ENCODE measurements at regions not wholly inside any gene's neighbourhood (a gene's known extent, or its start where the extent isn't known, plus 50 kb on each side); places are given as distances from the start of the nearest gene placed in this dataset.

DNA sequence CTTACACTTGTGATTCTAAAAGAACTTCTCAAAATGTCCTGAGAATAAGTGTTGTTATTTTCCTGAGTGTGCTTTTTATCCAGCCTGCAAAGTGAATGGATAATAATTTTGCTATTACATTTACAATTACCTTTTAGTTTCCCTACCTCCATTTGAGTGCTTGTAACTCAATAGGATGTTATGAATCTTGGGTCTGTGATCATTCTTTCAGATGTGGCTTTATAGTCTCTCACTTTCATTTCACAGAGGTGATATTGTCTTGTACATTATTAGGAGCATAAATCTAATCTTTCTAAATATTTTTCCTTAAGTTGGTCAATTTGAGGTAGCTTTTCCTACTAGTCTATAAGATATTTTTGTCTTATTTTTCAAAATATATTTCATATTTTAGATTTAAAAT, 386.3 kb upstream of the EPHA6 start:
- TF ChIP-seq, protein P1, sequence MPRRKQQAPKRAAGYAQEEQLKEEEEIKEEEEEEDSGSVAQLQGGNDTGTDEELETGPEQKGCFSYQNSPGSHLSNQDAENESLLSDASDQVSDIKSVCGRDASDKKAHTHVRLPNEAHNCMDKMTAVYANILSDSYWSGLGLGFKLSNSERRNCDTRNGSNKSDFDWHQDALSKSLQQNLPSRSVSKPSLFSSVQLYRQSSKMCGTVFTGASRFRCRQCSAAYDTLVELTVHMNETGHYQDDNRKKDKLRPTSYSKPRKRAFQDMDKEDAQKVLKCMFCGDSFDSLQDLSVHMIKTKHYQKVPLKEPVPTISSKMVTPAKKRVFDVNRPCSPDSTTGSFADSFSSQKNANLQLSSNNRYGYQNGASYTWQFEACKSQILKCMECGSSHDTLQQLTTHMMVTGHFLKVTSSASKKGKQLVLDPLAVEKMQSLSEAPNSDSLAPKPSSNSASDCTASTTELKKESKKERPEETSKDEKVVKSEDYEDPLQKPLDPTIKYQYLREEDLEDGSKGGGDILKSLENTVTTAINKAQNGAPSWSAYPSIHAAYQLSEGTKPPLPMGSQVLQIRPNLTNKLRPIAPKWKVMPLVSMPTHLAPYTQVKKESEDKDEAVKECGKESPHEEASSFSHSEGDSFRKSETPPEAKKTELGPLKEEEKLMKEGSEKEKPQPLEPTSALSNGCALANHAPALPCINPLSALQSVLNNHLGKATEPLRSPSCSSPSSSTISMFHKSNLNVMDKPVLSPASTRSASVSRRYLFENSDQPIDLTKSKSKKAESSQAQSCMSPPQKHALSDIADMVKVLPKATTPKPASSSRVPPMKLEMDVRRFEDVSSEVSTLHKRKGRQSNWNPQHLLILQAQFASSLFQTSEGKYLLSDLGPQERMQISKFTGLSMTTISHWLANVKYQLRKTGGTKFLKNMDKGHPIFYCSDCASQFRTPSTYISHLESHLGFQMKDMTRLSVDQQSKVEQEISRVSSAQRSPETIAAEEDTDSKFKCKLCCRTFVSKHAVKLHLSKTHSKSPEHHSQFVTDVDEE (CRISPR knock-in tag; IDR thresholded peaks at IDR 0.05), result no peak
- TF ChIP-seq ARNTL (CRISPR knock-in tag; IDR thresholded peaks at IDR 0.05; ENCODE audit: borderline replicate concordance, low read depth), result no peak
- TF ChIP-seq BACH2 (CRISPR knock-in tag; IDR thresholded peaks at IDR 0.05; ENCODE audit: borderline replicate concordance), result no peak
- TF ChIP-seq ISL1 (CRISPR knock-in tag; IDR thresholded peaks at IDR 0.05), result no peak
- no peak for TF ChIP-seq OSR1 (CRISPR knock-in tag; IDR thresholded peaks at IDR 0.05)
- TF ChIP-seq, protein P2, sequence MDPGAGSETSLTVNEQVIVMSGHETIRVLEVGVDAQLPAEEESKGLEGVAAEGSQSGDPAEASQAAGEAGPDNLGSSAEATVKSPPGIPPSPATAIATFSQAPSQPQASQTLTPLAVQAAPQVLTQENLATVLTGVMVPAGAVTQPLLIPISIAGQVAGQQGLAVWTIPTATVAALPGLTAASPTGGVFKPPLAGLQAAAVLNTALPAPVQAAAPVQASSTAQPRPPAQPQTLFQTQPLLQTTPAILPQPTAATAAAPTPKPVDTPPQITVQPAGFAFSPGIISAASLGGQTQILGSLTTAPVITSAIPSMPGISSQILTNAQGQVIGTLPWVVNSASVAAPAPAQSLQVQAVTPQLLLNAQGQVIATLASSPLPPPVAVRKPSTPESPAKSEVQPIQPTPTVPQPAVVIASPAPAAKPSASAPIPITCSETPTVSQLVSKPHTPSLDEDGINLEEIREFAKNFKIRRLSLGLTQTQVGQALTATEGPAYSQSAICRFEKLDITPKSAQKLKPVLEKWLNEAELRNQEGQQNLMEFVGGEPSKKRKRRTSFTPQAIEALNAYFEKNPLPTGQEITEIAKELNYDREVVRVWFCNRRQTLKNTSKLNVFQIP (CRISPR knock-in tag; IDR thresholded peaks at IDR 0.05; ENCODE audit: borderline replicate concordance, low read depth), result no peak
- TF ChIP-seq, protein P3, sequence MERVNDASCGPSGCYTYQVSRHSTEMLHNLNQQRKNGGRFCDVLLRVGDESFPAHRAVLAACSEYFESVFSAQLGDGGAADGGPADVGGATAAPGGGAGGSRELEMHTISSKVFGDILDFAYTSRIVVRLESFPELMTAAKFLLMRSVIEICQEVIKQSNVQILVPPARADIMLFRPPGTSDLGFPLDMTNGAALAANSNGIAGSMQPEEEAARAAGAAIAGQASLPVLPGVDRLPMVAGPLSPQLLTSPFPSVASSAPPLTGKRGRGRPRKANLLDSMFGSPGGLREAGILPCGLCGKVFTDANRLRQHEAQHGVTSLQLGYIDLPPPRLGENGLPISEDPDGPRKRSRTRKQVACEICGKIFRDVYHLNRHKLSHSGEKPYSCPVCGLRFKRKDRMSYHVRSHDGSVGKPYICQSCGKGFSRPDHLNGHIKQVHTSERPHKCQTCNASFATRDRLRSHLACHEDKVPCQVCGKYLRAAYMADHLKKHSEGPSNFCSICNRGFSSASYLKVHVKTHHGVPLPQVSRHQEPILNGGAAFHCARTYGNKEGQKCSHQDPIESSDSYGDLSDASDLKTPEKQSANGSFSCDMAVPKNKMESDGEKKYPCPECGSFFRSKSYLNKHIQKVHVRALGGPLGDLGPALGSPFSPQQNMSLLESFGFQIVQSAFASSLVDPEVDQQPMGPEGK (CRISPR knock-in tag; IDR thresholded peaks at IDR 0.05; ENCODE audit: borderline replicate concordance), result no peak
- TF ChIP-seq PPARA (CRISPR knock-in tag; IDR thresholded peaks at IDR 0.05; ENCODE audit: borderline replicate concordance), result no peak
- no peak for TF ChIP-seq GLIS3 (CRISPR knock-in tag; IDR thresholded peaks at IDR 0.05)
- TF ChIP-seq, protein P4, sequence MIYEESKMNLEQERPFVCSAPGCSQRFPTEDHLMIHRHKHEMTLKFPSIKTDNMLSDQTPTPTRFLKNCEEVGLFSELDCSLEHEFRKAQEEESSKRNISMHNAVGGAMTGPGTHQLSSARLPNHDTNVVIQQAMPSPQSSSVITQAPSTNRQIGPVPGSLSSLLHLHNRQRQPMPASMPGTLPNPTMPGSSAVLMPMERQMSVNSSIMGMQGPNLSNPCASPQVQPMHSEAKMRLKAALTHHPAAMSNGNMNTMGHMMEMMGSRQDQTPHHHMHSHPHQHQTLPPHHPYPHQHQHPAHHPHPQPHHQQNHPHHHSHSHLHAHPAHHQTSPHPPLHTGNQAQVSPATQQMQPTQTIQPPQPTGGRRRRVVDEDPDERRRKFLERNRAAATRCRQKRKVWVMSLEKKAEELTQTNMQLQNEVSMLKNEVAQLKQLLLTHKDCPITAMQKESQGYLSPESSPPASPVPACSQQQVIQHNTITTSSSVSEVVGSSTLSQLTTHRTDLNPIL (CRISPR knock-in tag; IDR thresholded peaks at IDR 0.05; ENCODE audit: low read depth), result no peak
- TF ChIP-seq ZFP3 (CRISPR knock-in tag; IDR thresholded peaks at IDR 0.05), result no peak
- TF ChIP-seq ZFP30 (CRISPR knock-in tag; IDR thresholded peaks at IDR 0.05), result no peak
- TF ChIP-seq, protein P5, sequence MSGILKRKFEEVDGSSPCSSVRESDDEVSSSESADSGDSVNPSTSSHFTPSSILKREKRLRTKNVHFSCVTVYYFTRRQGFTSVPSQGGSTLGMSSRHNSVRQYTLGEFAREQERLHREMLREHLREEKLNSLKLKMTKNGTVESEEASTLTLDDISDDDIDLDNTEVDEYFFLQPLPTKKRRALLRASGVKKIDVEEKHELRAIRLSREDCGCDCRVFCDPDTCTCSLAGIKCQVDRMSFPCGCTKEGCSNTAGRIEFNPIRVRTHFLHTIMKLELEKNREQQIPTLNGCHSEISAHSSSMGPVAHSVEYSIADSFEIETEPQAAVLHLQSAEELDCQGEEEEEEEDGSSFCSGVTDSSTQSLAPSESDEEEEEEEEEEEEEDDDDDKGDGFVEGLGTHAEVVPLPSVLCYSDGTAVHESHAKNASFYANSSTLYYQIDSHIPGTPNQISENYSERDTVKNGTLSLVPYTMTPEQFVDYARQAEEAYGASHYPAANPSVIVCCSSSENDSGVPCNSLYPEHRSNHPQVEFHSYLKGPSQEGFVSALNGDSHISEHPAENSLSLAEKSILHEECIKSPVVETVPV (CRISPR knock-in tag; IDR thresholded peaks at IDR 0.05), result no peak
- no peak for TF ChIP-seq ZNF70 (CRISPR knock-in tag; IDR thresholded peaks at IDR 0.05)
- TF ChIP-seq ZNF8 (CRISPR knock-in tag; IDR thresholded peaks at IDR 0.05), result no peak
- TF ChIP-seq RARB (CRISPR knock-in tag; IDR thresholded peaks at IDR 0.05), result no peak
- no peak for TF ChIP-seq ZC3H10 (CRISPR knock-in tag; IDR thresholded peaks at IDR 0.05)
- no peak for TF ChIP-seq ZNF565 (CRISPR knock-in tag; conservative IDR thresholded peaks at IDR 0.05; ENCODE audit: low read depth)
- TF ChIP-seq SNAI2 (CRISPR knock-in tag; IDR thresholded peaks at IDR 0.05), result no peak
- ATAC-seq, result no peak

DNA sequence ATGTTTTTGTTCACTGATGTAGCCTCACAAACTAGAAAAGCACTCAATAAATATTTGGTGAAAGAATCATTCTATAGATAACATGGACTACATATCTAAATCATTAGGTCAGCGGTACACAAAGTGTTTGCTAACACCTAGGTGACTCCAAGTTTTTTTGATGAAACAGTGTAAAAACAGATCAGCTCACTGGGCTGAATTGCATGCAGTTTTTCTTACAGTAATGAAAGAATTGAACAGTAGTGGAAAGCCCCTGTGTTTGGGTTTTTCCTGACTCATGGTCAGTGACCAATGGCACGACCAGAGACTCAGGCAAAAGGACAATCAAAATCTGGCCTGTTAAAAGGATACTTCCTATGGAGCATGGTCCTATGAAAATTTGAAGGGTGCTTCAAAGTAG, 384.3 kb upstream of the EPHA6 start:
- TF ChIP-seq, protein P1 (CRISPR knock-in tag; IDR thresholded peaks at IDR 0.05), result no peak
- TF ChIP-seq ZNF70 (CRISPR knock-in tag; IDR thresholded peaks at IDR 0.05) (no peak), ZFP30 (CRISPR knock-in tag; IDR thresholded peaks at IDR 0.05) (no peak), ISL1 (CRISPR knock-in tag; IDR thresholded peaks at IDR 0.05) (no peak), ZNF565 (CRISPR knock-in tag; conservative IDR thresholded peaks at IDR 0.05; ENCODE audit: low read depth) (no peak), PPARA (CRISPR knock-in tag; IDR thresholded peaks at IDR 0.05; ENCODE audit: borderline replicate concordance) (no peak)
- ATAC-seq, result no peak
